ENCODE measurements at regions not wholly inside any gene's neighbourhood (a gene's known extent, or its start where the extent isn't known, plus 50 kb on each side); places are given as distances from the start of the nearest gene placed in this dataset.
"Not testable (repeated sequence)": the region's sequence is repeated elsewhere in the genome, so short reads cannot be mapped to it uniquely, and the experiment has no call there.

DNA sequence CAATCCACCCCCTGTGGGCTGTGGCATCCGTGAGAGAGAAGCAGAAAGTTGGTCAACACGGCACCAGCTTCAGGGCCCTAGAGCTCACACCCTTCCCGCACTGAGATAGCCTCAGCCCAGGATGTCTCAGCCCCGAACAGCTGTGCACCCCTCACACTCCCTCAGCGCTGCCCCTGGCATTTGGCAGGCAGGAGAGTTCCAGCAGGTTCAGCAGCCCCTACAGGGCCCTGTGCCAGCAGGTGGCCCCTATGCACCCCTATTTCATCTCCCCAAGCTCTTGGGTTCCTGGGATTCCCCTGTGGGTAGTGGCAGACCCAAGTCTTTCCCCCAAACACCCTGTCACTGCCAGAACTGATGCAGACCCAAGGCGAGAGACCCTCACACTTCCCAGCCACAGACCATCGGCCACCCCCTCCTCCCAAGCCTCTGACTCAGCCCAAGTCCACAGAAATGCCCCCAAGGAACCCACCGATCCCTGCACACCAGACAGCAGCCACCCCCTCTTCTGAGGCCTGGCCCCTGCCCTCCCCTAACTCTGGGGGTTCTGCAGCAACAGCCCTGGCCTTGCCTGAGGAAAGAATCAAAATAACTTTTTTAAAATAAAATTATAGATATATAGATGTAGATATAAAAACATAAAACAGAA, 183.6 kb downstream of the IGLL1 start:
- H3K27ac ChIP-seq = peak overlapping the region; percentile 66; the same call in 1 of the 2 replicates
- H3K9ac ChIP-seq = peak overlapping the region; percentile 13; the same call in 1 of the 2 replicates
- H3K27me3 ChIP-seq = no peaks in the 10 kb centered on the region
- H3K4me2 ChIP-seq = peak overlapping the region; percentile 88
- peaks cover 100% of the 10 kb centered on the region for H3K4me1 ChIP-seq
- H4K20me1 ChIP-seq = peaks cover 28% of the 10 kb centered on the region
- no peak for TF ChIP-seq Cebpa-rat (IDR thresholded peaks at IDR 0.05)
- H3K36me3 ChIP-seq = no peaks in the 10 kb centered on the region
- peak overlapping the region; percentile 28; the same call in 1 of the 2 replicates for H3K4me3 ChIP-seq
- no peaks in the 10 kb centered on the region for H3K9me3 ChIP-seq

DNA sequence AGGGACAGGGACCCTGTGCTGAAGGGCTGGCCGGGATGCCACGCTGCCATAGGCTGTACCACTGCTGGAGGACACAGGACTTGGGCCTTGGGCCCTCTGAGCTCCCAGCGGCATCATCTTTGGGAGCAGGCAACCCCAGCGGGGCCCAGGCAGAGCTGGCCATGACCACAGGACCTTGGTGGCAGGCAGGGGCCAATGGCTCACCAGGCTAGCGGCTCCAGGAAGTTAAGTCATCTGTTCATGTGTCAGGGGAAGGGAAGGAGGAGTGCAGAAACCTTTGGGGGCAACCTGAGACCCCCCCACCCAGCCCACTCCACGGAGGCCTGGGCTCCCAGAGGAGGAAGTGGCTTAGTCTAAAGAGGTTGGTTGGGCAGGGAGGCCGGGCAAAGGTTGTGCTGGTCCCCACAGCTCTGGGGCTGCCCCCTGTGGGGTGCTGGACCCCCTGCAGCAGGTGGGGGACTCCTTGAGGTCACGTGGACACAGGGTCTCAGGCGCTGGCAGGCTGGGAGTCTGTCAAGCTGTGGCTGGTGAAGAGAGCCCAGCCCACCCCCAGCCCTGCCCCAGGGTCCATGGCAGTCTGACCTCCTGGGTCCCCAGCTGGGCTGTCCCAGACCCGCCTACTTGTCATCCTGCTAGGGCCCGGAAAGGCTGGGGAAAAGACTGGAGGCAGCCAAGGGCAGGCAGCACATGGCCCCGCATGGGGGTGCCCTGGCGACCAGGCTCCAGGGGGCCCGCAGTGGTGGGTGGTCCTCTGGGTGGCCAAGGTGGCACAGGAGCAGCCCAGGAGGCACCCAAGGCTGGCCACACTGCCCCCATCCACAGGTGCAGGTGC, 184.3 kb downstream of the IGLL1 start:
- peak overlapping the region; percentile 13; the same call in 1 of the 2 replicates for H3K9ac ChIP-seq
- H4K20me1 ChIP-seq = peaks cover 21% of the 10 kb centered on the region
- no peak for TF ChIP-seq Cebpa-rat (IDR thresholded peaks at IDR 0.05)
- no peaks in the 10 kb centered on the region for H3K27me3 ChIP-seq
- H3K4me2 ChIP-seq = peak overlapping the region; percentile 88
- H3K4me3 ChIP-seq = peak overlapping the region; percentile 28; the same call in 1 of the 2 replicates
- peaks cover 100% of the 10 kb centered on the region for H3K4me1 ChIP-seq
- no peaks in the 10 kb centered on the region for H3K9me3 ChIP-seq
- peak overlapping the region; percentile 66 for H3K27ac ChIP-seq
- H3K36me3 ChIP-seq = no peaks in the 10 kb centered on the region

DNA sequence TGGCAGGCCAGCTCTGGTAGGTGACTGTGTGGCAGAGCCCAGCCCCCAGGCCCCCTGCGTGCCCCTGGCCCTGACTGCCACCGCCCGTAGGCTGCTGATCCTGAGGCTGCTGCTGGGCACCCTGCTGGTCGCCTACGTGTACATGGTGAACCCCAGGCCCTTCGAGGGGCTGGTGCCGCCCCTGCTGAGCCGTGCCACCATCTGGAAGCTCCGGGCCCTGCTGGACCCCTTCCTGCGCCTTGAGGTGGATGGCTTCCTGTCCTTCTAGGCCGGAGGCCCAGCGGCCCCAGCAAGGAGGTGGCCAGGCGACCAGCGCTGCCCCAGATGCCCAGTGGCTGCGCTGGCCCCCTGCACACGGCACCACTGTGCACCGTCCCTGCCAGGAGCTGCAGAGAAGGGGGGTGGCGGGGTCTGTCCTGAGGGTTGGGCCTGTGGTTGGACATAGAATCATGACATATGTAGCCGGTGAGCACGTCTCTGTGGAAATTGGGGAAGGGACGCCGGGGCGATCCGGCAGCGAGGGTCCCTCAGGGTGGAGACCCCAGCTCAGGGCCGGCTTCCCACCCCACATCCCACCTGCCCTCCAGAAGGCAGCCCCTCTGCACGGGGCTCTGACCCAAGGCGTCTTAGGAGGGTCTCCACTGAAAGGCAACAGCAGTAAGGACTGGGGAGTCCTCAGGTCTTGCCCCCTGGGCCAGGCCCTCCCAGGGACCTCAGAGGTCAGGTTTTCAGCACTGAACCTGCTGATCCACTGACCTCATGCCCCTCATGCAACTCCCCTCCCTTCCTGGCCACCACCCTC, 185.4 kb downstream of the IGLL1 start:
- Histone ChIP-seq H3K27ac (peak overlapping the region; percentile 44), H3K36me3 (no peaks in the 10 kb centered on the region), H3K9me3 (no peaks in the 10 kb centered on the region), H3K4me1 (peaks cover 100% of the 10 kb centered on the region), H4K20me1 (peaks cover 11% of the 10 kb centered on the region), H3K27me3 (no peaks in the 10 kb centered on the region), H3K4me2 (peak overlapping the region; percentile 88), H3K9ac (peak overlapping the region; percentile 19; the same call in 1 of the 2 replicates), H3K4me3 (no peak overlapping the region)
- no peak for TF ChIP-seq Cebpa-rat (IDR thresholded peaks at IDR 0.05)

- H3K9me3 ChIP-seq = no peaks in the 10 kb centered on the region
- no peak for TF ChIP-seq Cebpa-rat (IDR thresholded peaks at IDR 0.05)
- H3K36me3 ChIP-seq = no peaks in the 10 kb centered on the region
- H3K27me3 ChIP-seq = no peaks in the 10 kb centered on the region
- H3K4me1 ChIP-seq = peaks cover 99% of the 10 kb centered on the region
- peak overlapping the region; percentile 88 for H3K4me2 ChIP-seq
- peak overlapping the region; percentile 49 for H3K27ac ChIP-seq
- 0 out of 2 replicates have a peak overlapping the region, but pooled peaks have one; percentile 19 for H3K9ac ChIP-seq
- no peak overlapping the region for H3K4me3 ChIP-seq
- H4K20me1 ChIP-seq = peaks cover 2% of the 10 kb centered on the region; the same call in 1 of the 2 replicates
Measured at GRCh38 chr22:23393721-23394320, 186.3 kb downstream of the IGLL1 start.

- H3K27ac ChIP-seq, H3K27me3 ChIP-seq, H3K36me3 ChIP-seq, H4K20me1 ChIP-seq, H3K9ac ChIP-seq, H3K4me3 ChIP-seq, H3K9me3 ChIP-seq: not testable (repeated sequence)
- Histone ChIP-seq H3K4me2 (peak overlapping the region; percentile 88), H3K4me1 (peaks cover 93% of the 10 kb centered on the region)
Measured at GRCh38 chr22:23393199-23393598, 186.9 kb downstream of the IGLL1 start.

GRCh38 chr22:23392420-23393121, 187.5 kb downstream of the IGLL1 start:
- H3K36me3 ChIP-seq = no peaks in the 10 kb centered on the region
- H3K9ac ChIP-seq = no peak overlapping the region
- peaks cover 86% of the 10 kb centered on the region for H3K4me1 ChIP-seq
- H3K27me3 ChIP-seq = no peaks in the 10 kb centered on the region
- no peak for TF ChIP-seq Cebpa-rat (IDR thresholded peaks at IDR 0.05)
- no peak overlapping the region for H3K4me3 ChIP-seq
- 0 out of 2 replicates have a peak overlapping the region, but pooled peaks have one; percentile 44 for H3K27ac ChIP-seq
- H3K4me2 ChIP-seq = peak overlapping the region; percentile 88
- no peaks in the 10 kb centered on the region for H4K20me1 ChIP-seq
- H3K9me3 ChIP-seq = no peaks in the 10 kb centered on the region

DNA sequence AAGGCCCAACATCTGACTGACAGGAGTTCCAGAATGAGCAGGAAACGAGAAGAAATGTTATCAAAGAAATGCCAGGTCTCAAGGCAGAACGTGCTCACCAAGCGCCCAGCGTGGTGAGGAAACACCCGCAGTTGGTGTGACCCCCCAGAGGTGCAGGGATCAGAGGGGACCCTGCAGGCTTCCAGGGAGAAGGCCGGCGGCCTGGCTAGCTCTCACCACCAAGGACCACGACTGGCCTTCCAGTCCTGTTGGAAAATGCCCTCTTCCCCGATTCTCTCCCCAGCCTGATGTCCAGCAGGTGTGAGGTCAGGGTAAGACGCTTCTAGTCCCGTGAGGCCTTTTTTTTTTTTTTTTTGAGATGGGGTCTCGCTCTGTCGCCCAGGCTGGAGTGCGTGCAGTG, 189.1 kb downstream of the IGLL1 start:
- Histone ChIP-seq H3K36me3 (no peaks in the 10 kb centered on the region), H3K9ac (peak overlapping the region; percentile 15; the same call in 1 of the 2 replicates)

DNA sequence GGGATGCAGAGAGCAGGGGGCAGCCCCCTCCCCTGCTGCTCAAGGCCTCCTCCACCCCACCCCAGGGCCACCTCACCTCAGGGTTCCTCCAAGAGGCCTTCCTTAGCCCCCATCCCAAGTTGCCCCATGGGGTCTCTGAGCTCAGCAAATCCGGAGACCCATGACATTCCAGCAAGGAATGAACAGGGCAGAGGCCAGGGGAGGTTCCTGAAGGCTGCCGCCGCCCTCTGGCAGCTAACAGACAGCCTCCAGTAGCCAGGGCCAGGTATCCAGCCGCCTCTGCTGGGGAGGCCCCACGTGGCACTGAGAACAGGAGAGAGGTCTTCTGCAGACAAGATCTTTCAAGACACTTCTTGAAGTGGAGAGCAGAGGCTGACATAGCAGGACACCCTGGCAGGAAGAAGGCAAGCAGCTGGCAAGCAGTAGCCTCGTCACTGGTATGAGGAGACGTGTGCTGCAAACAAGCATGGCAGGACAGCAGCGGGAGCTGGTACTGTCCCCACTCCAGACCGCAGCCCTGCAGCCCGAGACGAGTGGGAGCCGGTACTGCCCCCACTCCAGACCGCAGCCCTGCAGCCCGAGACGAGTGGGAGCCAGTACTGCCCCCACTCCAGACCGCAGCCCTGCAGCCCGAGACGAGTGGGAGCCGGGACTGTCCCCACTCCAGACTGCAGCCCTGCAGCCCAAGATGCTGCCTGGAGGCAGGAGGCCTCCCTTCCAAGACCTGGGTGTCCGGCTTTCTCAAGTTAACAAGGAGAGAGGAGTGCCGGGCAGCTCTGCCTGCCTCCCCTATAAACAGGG, 190.6 kb downstream of the IGLL1 start:
- Histone ChIP-seq H3K4me1 (peaks cover 76% of the 10 kb centered on the region), H3K27ac (no peak overlapping the region), H3K9ac (no peak overlapping the region), H3K4me2 (peak overlapping the region; percentile 11; the same call in 1 of the 2 replicates), H4K20me1 (no peaks in the 10 kb centered on the region), H3K4me3 (no peak overlapping the region), H3K36me3 (no peaks in the 10 kb centered on the region), H3K9me3 (no peaks in the 10 kb centered on the region), H3K27me3 (no peaks in the 10 kb centered on the region)
- TF ChIP-seq Cebpa-rat (IDR thresholded peaks at IDR 0.05) = no peak

More for the DNA sequence above, 189.1 kb downstream of the IGLL1 start:
- Histone ChIP-seq H3K4me1 (peaks cover 76% of the 10 kb centered on the region), H3K4me3 (no peak overlapping the region), H3K27ac (peak overlapping the region; percentile 18; the same call in 1 of the 2 replicates), H3K4me2 (peak overlapping the region; percentile 88), H3K9me3 (no peaks in the 10 kb centered on the region), H4K20me1 (no peaks in the 10 kb centered on the region), H3K27me3 (no peaks in the 10 kb centered on the region)
- TF ChIP-seq Cebpa-rat (IDR thresholded peaks at IDR 0.05) = no peak

All from BLaER1 (cell line).